Inflammatory macrophage treated with lipopolysaccharide for 1 hour (primary cell): ENCODE measurements at regions not wholly inside any gene's neighbourhood (a gene's known extent, or its start where the extent isn't known, plus 50 kb on each side); places are given as distances from the start of the nearest gene placed in this dataset.

Experiments used
- DNase-seq, 2 donors: peaks; one replicate each; pipeline ENCODE4 v3.0.0-alpha.2; 2020 to 2022

- DNase-seq = no peak
Observed at GRCh38 chr18:77948567-77948966, 698.9 kb downstream of the GALR1 start.

DNA sequence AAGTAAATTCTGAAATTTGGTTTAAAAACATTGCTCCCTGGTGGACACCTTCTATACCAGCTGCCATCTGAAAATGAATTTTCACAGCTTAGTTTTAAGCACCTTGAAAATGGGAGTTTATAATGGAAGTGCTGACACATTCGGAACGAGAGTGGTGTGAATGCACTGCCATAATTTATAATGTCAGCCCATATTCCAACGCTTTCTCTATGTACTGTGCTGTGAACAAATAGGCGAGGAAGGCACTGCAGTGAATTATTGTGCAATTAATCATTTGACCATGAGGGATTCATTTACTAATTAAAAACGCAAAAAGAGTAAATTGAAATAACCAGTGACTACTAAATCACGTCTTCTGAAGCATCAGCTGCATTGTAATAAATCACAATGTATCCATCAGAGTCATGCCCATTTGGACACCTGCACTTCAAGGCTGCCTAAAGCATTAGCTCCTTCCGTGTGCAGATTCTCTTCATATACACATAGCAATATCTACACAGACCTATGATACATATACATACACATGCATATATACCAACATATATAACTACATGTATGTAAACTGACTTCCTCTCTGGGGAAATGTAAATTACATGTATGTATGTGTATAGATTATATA is 699.8 kb downstream of the GALR1 start:
- no peak for DNase-seq

GRCh38 chr18:77959248-77959647 is 709.6 kb downstream of the GALR1 start:
- DNase-seq = no peak

- DNase-seq = no peak
Observed at GRCh38 chr18:77960791-77961410, 711.3 kb downstream of the GALR1 start.

- no peak for DNase-seq
Observed at GRCh38 chr18:77967071-77967470, 717.4 kb downstream of the GALR1 start.

- DNase-seq = no peak
Observed at GRCh38 chr18:77967791-77968190, 718.1 kb downstream of the GALR1 start.

DNA sequence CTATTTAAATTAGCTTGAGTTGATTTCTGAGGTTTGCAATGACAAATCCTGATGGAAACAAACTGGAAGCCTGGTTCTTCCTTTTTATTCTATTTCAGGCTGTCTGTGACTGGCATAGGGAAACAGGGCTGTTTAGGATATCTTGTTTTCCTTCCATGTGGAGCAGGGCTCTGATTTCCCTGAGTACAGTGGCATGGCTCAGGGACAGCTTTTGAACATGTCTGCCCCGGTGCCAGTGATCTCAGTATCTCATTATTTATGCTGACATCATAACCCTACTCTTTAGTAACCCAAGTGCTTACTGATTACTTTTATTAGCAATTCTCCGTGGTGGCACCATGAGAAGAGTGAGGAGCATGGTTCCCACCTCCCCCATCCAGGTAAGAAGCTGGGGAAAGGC is 720.3 kb downstream of the GALR1 start:
- DNase-seq = no peak

DNA sequence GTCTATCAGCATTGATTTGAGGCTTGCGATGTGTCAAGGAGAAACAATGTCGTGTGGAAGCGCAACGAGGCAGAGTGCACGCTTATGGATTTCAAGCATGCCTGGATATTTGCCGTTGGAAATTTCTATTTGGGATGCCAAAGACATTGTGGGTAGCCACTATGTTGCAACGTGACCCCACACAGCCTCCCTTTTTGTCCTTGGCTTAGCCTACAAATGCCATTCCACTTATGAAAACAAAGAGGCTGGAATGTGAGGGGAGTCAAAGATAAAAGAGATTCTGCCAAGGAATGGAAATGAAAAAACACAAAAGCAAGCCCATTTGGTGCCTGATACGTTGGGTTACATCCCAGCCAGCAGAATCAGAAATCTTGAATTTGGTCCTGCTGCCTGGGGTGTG is 721.2 kb downstream of the GALR1 start:
- DNase-seq = no peak

- DNase-seq = no peak
Observed at GRCh38 chr18:77973745-77974144, 724.1 kb downstream of the GALR1 start.

- no peak for DNase-seq
Observed at GRCh38 chr18:77974329-77974728, 724.7 kb downstream of the GALR1 start.

DNA sequence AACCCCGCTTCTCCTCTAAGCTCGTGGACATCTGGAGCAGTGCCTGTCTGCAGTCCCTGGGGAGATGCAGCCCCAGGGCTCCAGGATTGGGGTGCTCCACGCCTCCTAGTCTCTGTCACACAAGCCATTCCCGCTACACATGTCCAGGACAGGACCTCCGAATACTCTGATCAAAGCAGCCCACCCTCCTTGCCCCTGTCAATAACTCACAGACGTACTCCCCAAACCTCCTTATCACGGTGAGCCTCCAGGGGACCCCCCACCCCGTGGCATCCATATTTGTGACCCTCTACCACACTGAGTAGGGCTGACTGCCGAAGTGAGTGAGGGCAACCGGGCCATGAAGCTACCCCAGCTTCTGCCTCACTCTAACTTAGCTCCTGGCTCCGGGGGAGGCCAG is 727.7 kb downstream of the GALR1 start:
- DNase-seq = no peak

GRCh38 chr18:77980275-77980674 is 730.6 kb downstream of the GALR1 start:
- DNase-seq = no peak

DNA sequence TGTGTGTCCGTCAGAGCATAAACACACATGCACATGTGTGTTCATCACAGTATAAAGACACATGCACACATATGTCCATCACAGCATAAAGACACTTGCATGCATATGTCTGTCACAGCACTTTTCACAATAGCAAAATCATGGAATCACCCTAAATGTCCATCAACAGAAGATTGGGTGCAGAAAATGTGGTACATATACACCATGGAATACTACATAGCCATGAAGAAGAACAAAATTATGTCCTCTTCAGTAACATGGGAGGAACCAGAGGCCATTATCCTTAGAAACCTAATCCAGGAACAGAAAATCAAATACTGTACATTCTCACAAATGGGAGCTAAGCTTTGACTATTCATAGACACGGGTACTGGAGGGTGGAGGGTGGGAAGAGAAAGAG is 732.2 kb downstream of the GALR1 start:
- DNase-seq = no peak

- no peak for DNase-seq
Observed at GRCh38 chr18:77983270-77983669, 733.6 kb downstream of the GALR1 start.

DNA sequence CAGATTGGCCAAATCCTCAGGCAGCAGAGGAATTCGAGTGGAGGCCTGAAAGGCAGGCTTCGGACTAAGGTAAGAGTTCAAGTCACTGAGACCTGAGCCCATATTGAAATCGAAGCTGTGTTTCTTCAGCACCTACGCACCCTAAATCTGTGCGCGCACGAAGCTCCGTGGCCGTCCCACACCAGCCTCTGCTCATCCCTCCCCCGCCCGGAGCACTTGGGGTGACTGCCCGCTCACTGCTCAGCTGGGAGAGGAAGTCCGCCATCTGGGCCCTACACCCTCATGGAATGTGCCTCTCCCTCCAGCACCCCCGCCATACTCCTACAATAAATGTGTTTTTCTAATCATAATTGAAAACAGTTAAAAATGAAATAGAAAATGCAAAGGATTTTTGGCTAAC is 734.5 kb downstream of the GALR1 start:
- no peak for DNase-seq

GRCh38 chr18:77984833-77985232 is 735.2 kb downstream of the GALR1 start:
- no peak for DNase-seq

- DNase-seq = no peak
Observed at GRCh38 chr18:77985526-77986281, 736.1 kb downstream of the GALR1 start.

GRCh38 chr18:77990131-77990530 is 740.5 kb downstream of the GALR1 start:
- DNase-seq = no peak

DNA sequence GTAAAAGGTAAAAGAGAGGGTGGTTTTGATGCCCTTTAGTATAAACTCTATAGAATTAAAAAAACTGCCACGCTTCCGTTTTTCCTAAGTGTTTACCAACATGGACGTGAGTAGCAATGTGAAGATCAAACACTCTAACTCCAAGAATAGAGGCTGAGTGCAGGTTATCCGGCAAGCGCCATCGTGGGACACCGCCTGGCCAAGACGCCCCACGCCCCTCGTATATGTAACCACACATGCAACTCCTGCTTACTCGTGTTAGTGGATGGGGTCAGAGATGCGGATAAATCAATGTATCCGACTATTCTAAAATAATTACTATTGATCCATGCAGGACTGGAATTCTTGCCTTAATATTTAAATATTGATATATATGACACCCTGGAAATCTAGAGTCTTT is 741.3 kb downstream of the GALR1 start:
- no peak for DNase-seq

GRCh38 chr18:77992057-77992456 is 742.4 kb downstream of the GALR1 start:
- no peak for DNase-seq

DNA sequence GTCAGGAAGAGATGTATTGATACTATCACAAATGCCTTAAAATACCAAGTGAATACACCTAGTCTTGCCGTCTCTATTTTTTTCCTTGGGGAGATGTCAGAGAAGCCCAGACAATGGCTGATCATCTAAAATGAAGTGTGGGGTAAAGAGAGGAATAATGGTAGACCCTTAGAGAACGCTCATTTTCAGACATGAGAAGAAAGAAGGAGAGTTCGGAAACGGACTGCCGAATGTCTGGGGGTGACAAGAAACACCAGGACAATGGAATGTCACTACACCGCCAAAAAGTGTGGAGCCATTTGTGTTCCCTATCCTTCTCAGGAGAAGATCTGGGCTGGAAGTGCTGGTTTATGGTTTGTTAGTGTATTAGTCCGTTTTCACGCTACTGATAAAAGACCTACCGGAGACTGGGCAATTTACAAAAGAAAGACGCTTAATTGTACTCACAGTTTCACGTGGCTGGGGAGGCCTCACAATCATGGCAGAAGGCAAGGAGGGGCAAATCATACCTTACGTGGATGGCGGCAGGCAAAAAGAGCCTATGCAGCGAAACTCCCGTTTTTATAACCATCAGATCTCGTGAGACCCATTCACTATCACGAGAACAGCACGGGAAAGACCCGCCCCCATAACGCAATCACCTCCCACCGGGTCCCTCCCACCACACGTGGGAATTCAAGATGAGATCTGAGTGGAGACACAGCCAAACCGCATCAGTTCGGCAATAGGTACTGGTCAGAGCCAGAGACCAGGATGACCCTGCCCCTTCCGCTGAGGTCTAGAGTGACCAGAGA is 743.7 kb downstream of the GALR1 start:
- DNase-seq = no peak

- no peak for DNase-seq
Observed at GRCh38 chr18:77995593-77995992, 745.9 kb downstream of the GALR1 start.

DNA sequence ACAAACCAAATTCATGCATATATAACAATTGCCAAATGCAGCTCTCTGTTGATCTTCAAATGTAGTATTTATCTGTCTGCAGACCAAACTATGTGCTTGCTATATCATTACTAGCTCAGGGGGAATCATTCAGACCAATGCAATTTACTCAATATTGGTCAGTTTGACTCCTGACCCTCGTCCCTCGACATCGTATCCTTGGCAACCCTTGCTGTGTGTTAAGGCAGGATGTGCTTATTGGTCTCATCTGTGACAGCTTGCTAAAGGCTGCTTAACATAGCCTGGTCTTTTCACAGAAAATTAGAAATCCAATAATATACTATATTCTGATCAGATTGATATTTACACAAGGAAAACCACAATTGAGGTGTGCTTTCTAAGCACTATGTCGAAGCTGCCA is 747.1 kb downstream of the GALR1 start:
- DNase-seq = no peak

GRCh38 chr18:78001811-78002210 is 752.2 kb downstream of the GALR1 start:
- no peak for DNase-seq
